ENCODE measurements at regions not wholly inside any gene's neighbourhood (a gene's known extent, or its start where the extent isn't known, plus 50 kb on each side); places are given as distances from the start of the nearest gene placed in this dataset.
"Not testable (repeated sequence)": the region's sequence is repeated elsewhere in the genome, so short reads cannot be mapped to it uniquely, and the experiment has no call there.

GRCh38 chr4:151853034-151853433 is 92.2 kb upstream of the GATB start:
- TF ChIP-seq CTCF (IDR thresholded peaks at IDR 0.05; ENCODE audit: low read depth, low read length) = no peak
- CTCF ChIA-PET = no interaction called here
- Histone ChIP-seq H3K27me3 (ENCODE audit: control insufficient read depth, insufficient read depth, low read length) (no peaks in the 10 kb centered on the region), H3K27ac (ENCODE audit: low read depth, low read length) (no peak overlapping the region), H3K9me3 (ENCODE audit: control insufficient read depth, insufficient read depth, low read length) (no peaks in the 10 kb centered on the region), H3K4me3 (ENCODE audit: low read depth, low read length) (no peak overlapping the region)
- POLR2A ChIA-PET = no interaction called here
- DNase-seq (ENCODE audit: low read depth, low spot score) = no peak

GRCh38 chr4:151852202-151852601 is 91.4 kb upstream of the GATB start:
- Histone ChIP-seq H3K9me3 (ENCODE audit: control insufficient read depth, insufficient read depth, low read length) (no peaks in the 10 kb centered on the region), H3K27ac (ENCODE audit: low read depth, low read length) (no peak overlapping the region), H3K4me3 (ENCODE audit: low read depth, low read length) (no peak overlapping the region), H3K27me3 (ENCODE audit: control insufficient read depth, insufficient read depth, low read length) (no peaks in the 10 kb centered on the region)
- DNase-seq (ENCODE audit: low read depth, low spot score) = no peak
- POLR2A ChIA-PET = no interaction called here
- CTCF ChIA-PET = no interaction called here
- no peak for TF ChIP-seq CTCF (IDR thresholded peaks at IDR 0.05; ENCODE audit: low read depth, low read length)

GRCh38 chr4:151851354-151851753 is 90.5 kb upstream of the GATB start:
- no peaks in the 10 kb centered on the region for H3K9me3 ChIP-seq (ENCODE audit: control insufficient read depth, insufficient read depth, low read length)
- no peak overlapping the region for H3K4me3 ChIP-seq (ENCODE audit: low read depth, low read length)
- CTCF ChIA-PET = no interaction called here
- no peak for TF ChIP-seq CTCF (IDR thresholded peaks at IDR 0.05; ENCODE audit: low read depth, low read length)
- H3K27ac ChIP-seq (ENCODE audit: low read depth, low read length) = no peak overlapping the region
- no peaks in the 10 kb centered on the region for H3K27me3 ChIP-seq (ENCODE audit: control insufficient read depth, insufficient read depth, low read length)
- no peak for DNase-seq (ENCODE audit: low read depth, low spot score)
- POLR2A ChIA-PET = no interaction called here

- no peak for DNase-seq (ENCODE audit: low read depth, low spot score)
- Histone ChIP-seq H3K27ac (ENCODE audit: low read depth, low read length) (no peak overlapping the region), H3K27me3 (ENCODE audit: control insufficient read depth, insufficient read depth, low read length) (no peaks in the 10 kb centered on the region), H3K9me3 (ENCODE audit: control insufficient read depth, insufficient read depth, low read length) (no peaks in the 10 kb centered on the region), H3K4me3 (ENCODE audit: low read depth, low read length) (no peak overlapping the region)
- no peak for TF ChIP-seq CTCF (IDR thresholded peaks at IDR 0.05; ENCODE audit: low read depth, low read length)
- POLR2A ChIA-PET = no interaction called here
- CTCF ChIA-PET = no interaction called here
Measured at GRCh38 chr4:151850791-151851213, 90.0 kb upstream of the GATB start.

DNA sequence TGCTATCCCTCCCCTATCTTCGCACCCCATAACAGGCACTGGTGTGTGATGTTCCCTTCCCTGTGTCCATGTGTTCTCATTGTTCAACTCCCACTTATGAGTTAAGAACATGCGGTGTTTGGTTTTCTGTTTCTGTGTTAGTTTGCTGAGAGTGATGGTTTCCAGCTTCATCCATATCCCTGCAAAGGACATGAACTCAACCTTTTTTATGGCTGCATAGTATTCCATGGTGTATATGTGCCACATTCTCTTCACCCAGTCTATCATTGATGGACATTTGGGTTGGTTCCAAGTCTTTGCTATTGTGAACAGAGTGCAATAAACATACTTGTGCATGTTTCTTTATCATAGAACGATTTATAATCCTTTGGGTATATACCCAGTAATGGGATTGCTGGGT is 84.7 kb upstream of the GATB start:
- DNase-seq (ENCODE audit: low read depth, low spot score); H3K9me3 ChIP-seq (ENCODE audit: control insufficient read depth, insufficient read depth, low read length); H3K27ac ChIP-seq (ENCODE audit: low read depth, low read length); CTCF ChIA-PET; H3K4me3 ChIP-seq (ENCODE audit: low read depth, low read length); H3K27me3 ChIP-seq (ENCODE audit: control insufficient read depth, insufficient read depth, low read length): not testable (repeated sequence)
- POLR2A ChIA-PET = interaction anchor here (0.7 kb wide), 1 partner anchor 402 kb away, joined by 3 read pairs; no protein-coding TSS in a partner anchor

Data from AG04450 (cell line).